C4-2B (cell line): ENCODE measurements at regions not wholly inside any gene's neighbourhood (a gene's known extent, or its start where the extent isn't known, plus 50 kb on each side); places are given as distances from the start of the nearest gene placed in this dataset.

Experiments used
- ZFX ChIP-seq: fragments of 450-650 bp; IDR thresholded peaks from 2 replicates; pipeline ENCODE4 v1.6.1; 2017
- TF ChIP-seq, protein P1 (sequence below): fragments of 450-650 bp; conservative IDR thresholded peaks from 2 replicates; pipeline ENCODE4 v1.5.1; 2017; ENCODE audit warnings: mild to moderate bottlenecking

DNA sequence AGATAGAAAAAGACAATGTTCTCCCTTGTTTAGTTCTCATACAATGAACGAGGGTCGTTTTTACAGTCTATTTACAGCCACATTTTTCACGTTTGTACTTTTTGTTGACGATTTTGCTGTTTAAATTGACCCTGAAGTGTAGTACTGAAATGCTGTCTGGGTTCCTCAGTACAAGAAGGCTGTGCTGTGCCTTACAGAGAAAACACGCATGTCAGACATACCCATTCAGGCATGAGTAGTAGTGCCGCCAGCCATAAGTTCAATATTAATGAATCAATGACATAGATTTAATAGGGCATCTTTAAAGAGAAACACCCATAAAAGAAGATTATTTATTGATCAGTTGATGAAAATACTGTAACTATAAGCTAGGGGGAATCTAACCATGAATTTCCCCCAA, 459.8 kb upstream of the EPHA5 start:
- TF ChIP-seq, protein P1, sequence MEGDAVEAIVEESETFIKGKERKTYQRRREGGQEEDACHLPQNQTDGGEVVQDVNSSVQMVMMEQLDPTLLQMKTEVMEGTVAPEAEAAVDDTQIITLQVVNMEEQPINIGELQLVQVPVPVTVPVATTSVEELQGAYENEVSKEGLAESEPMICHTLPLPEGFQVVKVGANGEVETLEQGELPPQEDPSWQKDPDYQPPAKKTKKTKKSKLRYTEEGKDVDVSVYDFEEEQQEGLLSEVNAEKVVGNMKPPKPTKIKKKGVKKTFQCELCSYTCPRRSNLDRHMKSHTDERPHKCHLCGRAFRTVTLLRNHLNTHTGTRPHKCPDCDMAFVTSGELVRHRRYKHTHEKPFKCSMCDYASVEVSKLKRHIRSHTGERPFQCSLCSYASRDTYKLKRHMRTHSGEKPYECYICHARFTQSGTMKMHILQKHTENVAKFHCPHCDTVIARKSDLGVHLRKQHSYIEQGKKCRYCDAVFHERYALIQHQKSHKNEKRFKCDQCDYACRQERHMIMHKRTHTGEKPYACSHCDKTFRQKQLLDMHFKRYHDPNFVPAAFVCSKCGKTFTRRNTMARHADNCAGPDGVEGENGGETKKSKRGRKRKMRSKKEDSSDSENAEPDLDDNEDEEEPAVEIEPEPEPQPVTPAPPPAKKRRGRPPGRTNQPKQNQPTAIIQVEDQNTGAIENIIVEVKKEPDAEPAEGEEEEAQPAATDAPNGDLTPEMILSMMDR: no peak
- TF ChIP-seq ZFX: no peak
